Vagina (tissue), 2 donors: ENCODE measurements at regions not wholly inside any gene's neighbourhood (a gene's known extent, or its start where the extent isn't known, plus 50 kb on each side); places are given as distances from the start of the nearest gene placed in this dataset.

Experiments used
- POLR2A ChIP-seq, 2 donors: fragments of 450-650 bp; IDR thresholded peaks; one replicate each; pipeline ENCODE4 v1.6.1; 2017; ENCODE audit warnings: antibody characterized with exemption in 2 of 2, mild to moderate bottlenecking in 2 of 2, moderate library complexity in 2 of 2
- POLR2AphosphoS5 ChIP-seq, 2 donors: sonication (generic); formaldehyde crosslinking; IDR thresholded peaks; one replicate each; pipeline ENCODE4 v1.9.0; 2017; ENCODE audit warnings: antibody characterized with exemption in 2 of 2, mild to moderate bottlenecking in 2 of 2, low read depth in 1 of 2; ENCODE audit not compliant: insufficient read depth in 1 of 2
- TF ChIP-seq, protein P1 (sequence below), 3 experiments: fragments of 450-650 bp in 2 of 3; fragments of 200-600 bp in 1 of 3; sonication (generic) in 1 of 3; IDR thresholded peaks; one replicate each; pipeline ENCODE4 v1.5.1; 2017 to 2019; ENCODE audit warnings: antibody characterized with exemption in 3 of 3, mild to moderate bottlenecking in 2 of 3, moderate library complexity in 2 of 3

DNA sequence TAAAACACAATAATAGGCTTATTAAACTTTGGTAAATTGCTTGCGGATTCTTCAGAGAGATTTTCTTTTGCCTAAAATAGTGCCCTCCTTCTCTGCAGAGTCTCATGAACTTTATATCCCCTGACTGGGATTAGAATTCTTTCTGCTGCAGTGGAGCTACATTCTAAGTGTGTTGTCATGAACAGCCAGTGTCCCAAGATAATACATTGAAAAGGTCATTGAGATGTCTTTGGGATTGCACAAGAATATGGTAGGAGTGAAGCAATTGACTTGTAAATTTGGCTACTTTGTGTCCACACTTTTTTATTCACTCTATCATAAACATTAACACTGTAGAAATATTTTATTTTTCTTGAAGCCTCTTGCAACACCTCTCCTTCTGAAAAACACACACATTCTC, 604.5 kb downstream of the GABRG2 start:
- TF ChIP-seq, protein P1, sequence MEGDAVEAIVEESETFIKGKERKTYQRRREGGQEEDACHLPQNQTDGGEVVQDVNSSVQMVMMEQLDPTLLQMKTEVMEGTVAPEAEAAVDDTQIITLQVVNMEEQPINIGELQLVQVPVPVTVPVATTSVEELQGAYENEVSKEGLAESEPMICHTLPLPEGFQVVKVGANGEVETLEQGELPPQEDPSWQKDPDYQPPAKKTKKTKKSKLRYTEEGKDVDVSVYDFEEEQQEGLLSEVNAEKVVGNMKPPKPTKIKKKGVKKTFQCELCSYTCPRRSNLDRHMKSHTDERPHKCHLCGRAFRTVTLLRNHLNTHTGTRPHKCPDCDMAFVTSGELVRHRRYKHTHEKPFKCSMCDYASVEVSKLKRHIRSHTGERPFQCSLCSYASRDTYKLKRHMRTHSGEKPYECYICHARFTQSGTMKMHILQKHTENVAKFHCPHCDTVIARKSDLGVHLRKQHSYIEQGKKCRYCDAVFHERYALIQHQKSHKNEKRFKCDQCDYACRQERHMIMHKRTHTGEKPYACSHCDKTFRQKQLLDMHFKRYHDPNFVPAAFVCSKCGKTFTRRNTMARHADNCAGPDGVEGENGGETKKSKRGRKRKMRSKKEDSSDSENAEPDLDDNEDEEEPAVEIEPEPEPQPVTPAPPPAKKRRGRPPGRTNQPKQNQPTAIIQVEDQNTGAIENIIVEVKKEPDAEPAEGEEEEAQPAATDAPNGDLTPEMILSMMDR (IDR thresholded peaks at IDR 0.05): no peak
- TF ChIP-seq POLR2A (IDR thresholded peaks at IDR 0.05) (no peak), POLR2AphosphoS5 (IDR thresholded peaks at IDR 0.05; ENCODE audit: insufficient read depth in 1 of 2, low read depth in 1 of 2) (no peak)
